Panc1 (cell line): ENCODE measurements at regions not wholly inside any gene's neighbourhood (a gene's known extent, or its start where the extent isn't known, plus 50 kb on each side); places are given as distances from the start of the nearest gene placed in this dataset.
A peak's percentile ranks its signal among the peaks of the same experiment; 100 is the strongest.

Source experiments
- ATAC-seq: fragments of 200-7000 bp; cut with Tn5 transposase; 2 replicates; pipeline ENCODE4 v1.9.1; 2020; ENCODE audit warnings: mild to moderate bottlenecking, moderate library complexity
- BruUV-seq: library from RNA; stranded (reverse); fragments of 400-500 nt; replicated peaks from 2 replicates; lab custom pipeline; 2021; lab: Mats Ljungman, UMichigan
- CTCF ChIA-PET: fragments of 300-600 bp; sonication (Branson Sonifier 250); formaldehyde crosslinking; loops from one replicate; lab custom pipeline; 2022; ENCODE audit warnings: antibody characterized with exemption; lab: Charles Lee
- POLR2A ChIA-PET: fragments of 300-600 bp; sonication (Branson Sonifier 250); formaldehyde crosslinking; loops from one replicate; lab custom pipeline; 2022; ENCODE audit warnings: antibody characterized with exemption; lab: Charles Lee
- DNase-seq: peaks from one replicate; pipeline ENCODE4 v3.0.0-alpha.2; 2010; ENCODE audit warnings: low read depth, low spot score
- H3K27ac ChIP-seq: 2 replicates; pipeline ENCODE4 v1.5.1; 2011; ENCODE audit warnings: mild to moderate bottlenecking, low read length, inconsistent platforms
- H3K27me3 ChIP-seq: fragments of 200-500 bp; sonication (Bioruptor generic); 2 replicates; pipeline ENCODE4 v1.6.0; 2014; ENCODE audit warnings: low read length, inconsistent platforms; ENCODE audit not compliant: control insufficient read depth, insufficient read depth
- H3K36me3 ChIP-seq: fragments of 200-500 bp; sonication (Bioruptor generic); 2 replicates; pipeline ENCODE4 v1.5.1; 2014; ENCODE audit warnings: inconsistent platforms, mild to moderate bottlenecking, low read length, moderate library complexity; ENCODE audit not compliant: control insufficient read depth, insufficient read depth
- H3K4me1 ChIP-seq: 2 replicates; pipeline ENCODE4 v1.5.1; 2011; ENCODE audit warnings: inconsistent platforms, mild to moderate bottlenecking, low read length, moderate library complexity; ENCODE audit not compliant: control insufficient read depth, insufficient read depth
- H3K4me3 ChIP-seq, 2 experiments: 2 replicates each; pipeline ENCODE4 v1.5.1; 2011 to 2012; ENCODE audit warnings: low read depth in 2 of 2, low read length in 2 of 2, mild to moderate bottlenecking in 2 of 2, inconsistent platforms in 1 of 2, moderate library complexity in 1 of 2
- H3K9me3 ChIP-seq: fragments of 200-500 bp; sonication (Bioruptor generic); 2 replicates; pipeline ENCODE4 v1.5.1; 2014; ENCODE audit warnings: low read depth, mild to moderate bottlenecking, inconsistent platforms, low read length, moderate library complexity; ENCODE audit not compliant: control insufficient read depth, insufficient read depth
- CTCF ChIP-seq: fragments of 450-650 bp; IDR thresholded peaks from 2 replicates; pipeline ENCODE4 v1.5.1; 2017; ENCODE audit warnings: mild to moderate bottlenecking
- POLR2AphosphoS5 ChIP-seq: IDR thresholded peaks from 2 replicates; pipeline ENCODE4 v1.6.1; 2012; ENCODE audit warnings: mild to moderate bottlenecking, low read depth, low read length, moderate library complexity
- REST ChIP-seq, 2 experiments: IDR thresholded peaks; 2 replicates each; pipeline ENCODE4 v1.6.1; 2011 to 2012; ENCODE audit warnings: low read depth in 2 of 2, control low read depth in 1 of 2, low read length in 1 of 2, mild to moderate bottlenecking in 1 of 2, moderate library complexity in 1 of 2; ENCODE audit not compliant: insufficient read depth in 1 of 2
- SIN3A ChIP-seq: IDR thresholded peaks from 2 replicates; pipeline ENCODE4 v1.6.1; 2012; ENCODE audit warnings: low read depth, mild to moderate bottlenecking, low read length, moderate library complexity, borderline replicate concordance; ENCODE audit not compliant: insufficient read depth
- TCF7L2 ChIP-seq: IDR thresholded peaks from 2 replicates; pipeline ENCODE4 v1.6.1; 2011; ENCODE audit warnings: mild to moderate bottlenecking, low read depth, low read length, inconsistent platforms
- in situ Hi-C: cut with HindIII; loops from 2 replicates; pipeline ENCODE4 v1.10.0; 2016; ENCODE audit warnings: low sequenced_read_pairs, low pct_unique_long_range_greater_than_20kb
- intact Hi-C: fragments of 100-400 bp; cut with micrococcal nuclease; formaldehyde crosslinking; loops from one replicate; pipeline ENCODE4 v1.10.0; 2022; ENCODE audit not compliant: unreplicated experiment

- CTCF ChIA-PET: no interaction called here
- Histone ChIP-seq H3K36me3 (no peaks in the 10 kb centered on the region), H3K27me3 (no peaks in the 10 kb centered on the region), H3K4me1 (peaks cover 94% of the 10 kb centered on the region), H3K27ac (peak overlapping the region; percentile 98), H3K4me3 (no peak overlapping the region), H3K9me3 (no peaks in the 10 kb centered on the region)
- BruUV-seq: no TSS peak
- ATAC-seq (0 out of 2 replicates have a peak, but pooled peaks have one; percentile 22), DNase-seq (no peak)
- intact Hi-C loops: no loop called here
- in situ Hi-C loops: no loop called here
- POLR2A ChIA-PET: interaction anchor here (0.6 kb wide), 1 partner anchor 337 kb away, joined by 7 read pairs; the partner anchor contains the start of gene SOX9
- TF ChIP-seq REST (IDR thresholded peaks at IDR 0.05; ENCODE audit: insufficient read depth in 1 of 2, low read depth in 2 of 2, low read length in 1 of 2) (no peak), POLR2AphosphoS5 (no peak), CTCF (no peak), SIN3A (no peak), TCF7L2 (no peak)
These were observed 336.9 kb downstream of the SOX9 start for GRCh38 chr17:72457712-72458111.

GRCh38 chr17:72458301-72458700 lies 337.5 kb downstream of the SOX9 start:
- intact Hi-C loops (no loop called here), in situ Hi-C loops (no loop called here)
- DNase-seq (no peak), ATAC-seq (no peak)
- TF ChIP-seq CTCF: no peak
- TF ChIP-seq TCF7L2: no peak
- no peak for TF ChIP-seq POLR2AphosphoS5
- no peak for TF ChIP-seq SIN3A
- no peak for TF ChIP-seq REST (IDR thresholded peaks at IDR 0.05; ENCODE audit: insufficient read depth in 1 of 2, low read depth in 2 of 2, low read length in 1 of 2)
- no TSS peak for BruUV-seq
- POLR2A ChIA-PET: interaction anchor here (0.6 kb wide), 1 partner anchor 337 kb away, joined by 7 read pairs; the partner anchor contains the start of gene SOX9
- H3K36me3 ChIP-seq: no peaks in the 10 kb centered on the region
- H3K4me3 ChIP-seq: no peak overlapping the region
- no peaks in the 10 kb centered on the region for H3K9me3 ChIP-seq
- CTCF ChIA-PET: no interaction called here
- H3K27me3 ChIP-seq: no peaks in the 10 kb centered on the region
- H3K27ac ChIP-seq: peak overlapping the region; percentile 98
- peaks cover 92% of the 10 kb centered on the region for H3K4me1 ChIP-seq
